ENCODE measurements at regions not wholly inside any gene's neighbourhood (a gene's known extent, or its start where the extent isn't known, plus 50 kb on each side); places are given as distances from the start of the nearest gene placed in this dataset.

DNA sequence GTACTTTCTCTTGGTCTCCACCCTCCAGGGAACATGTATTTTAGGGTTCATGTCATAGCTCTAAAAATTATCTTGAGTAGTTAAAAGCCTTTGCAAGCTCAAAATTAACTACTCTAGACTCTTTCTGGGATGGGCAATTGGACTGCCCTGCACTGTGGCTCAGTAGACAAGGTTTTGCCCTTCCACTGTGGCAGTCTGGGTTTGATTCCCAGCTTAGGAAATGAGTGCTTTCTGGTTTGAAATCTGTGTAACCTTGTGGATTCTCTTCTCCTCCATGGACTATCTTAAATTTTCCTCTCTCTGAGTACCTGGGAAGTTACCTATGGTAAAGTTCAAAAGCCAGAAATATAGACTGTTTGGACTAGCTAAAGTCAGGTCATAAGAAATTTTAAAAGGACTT, 94.6 kb upstream of the UST start:
- no peaks in the 10 kb centered on the region for H4K20me1 ChIP-seq (ENCODE audit: insufficient read depth, low read length)
- no peak overlapping the region for H2AFZ ChIP-seq (ENCODE audit: low read length)
- no peaks in the 10 kb centered on the region for H3K9me3 ChIP-seq (replicated peaks; ENCODE audit: insufficient read depth, low read length)
- H3K27ac ChIP-seq (ENCODE audit: low read length): no peak overlapping the region
- H3K4me3 ChIP-seq (ENCODE audit: low read length): no peak overlapping the region
- no peak overlapping the region for H3K9ac ChIP-seq (ENCODE audit: low read length)
- no peak for DNase-seq
- no peaks in the 10 kb centered on the region for H3K79me2 ChIP-seq (ENCODE audit: low read length)
- no peaks in the 10 kb centered on the region for H3K4me1 ChIP-seq (ENCODE audit: low read length)
- no peaks in the 10 kb centered on the region for H3K27me3 ChIP-seq (replicated peaks; ENCODE audit: insufficient read depth, low read length)
- no peaks in the 10 kb centered on the region for H3F3A ChIP-seq (ENCODE audit: insufficient read depth, low read length)
- no peaks in the 10 kb centered on the region for H3K36me3 ChIP-seq (replicated peaks; ENCODE audit: insufficient read depth, low read length)
- no peak overlapping the region for H3K4me2 ChIP-seq (ENCODE audit: low read depth, low read length)
- TF ChIP-seq EZH2phosphoT487 (IDR thresholded peaks at IDR 0.05; ENCODE audit: low read length) (no peak), EZH2 (optimal IDR thresholded peaks at IDR 0.05; ENCODE audit: low read depth, low read length) (no peak)
- TF ChIP-seq, protein P1, sequence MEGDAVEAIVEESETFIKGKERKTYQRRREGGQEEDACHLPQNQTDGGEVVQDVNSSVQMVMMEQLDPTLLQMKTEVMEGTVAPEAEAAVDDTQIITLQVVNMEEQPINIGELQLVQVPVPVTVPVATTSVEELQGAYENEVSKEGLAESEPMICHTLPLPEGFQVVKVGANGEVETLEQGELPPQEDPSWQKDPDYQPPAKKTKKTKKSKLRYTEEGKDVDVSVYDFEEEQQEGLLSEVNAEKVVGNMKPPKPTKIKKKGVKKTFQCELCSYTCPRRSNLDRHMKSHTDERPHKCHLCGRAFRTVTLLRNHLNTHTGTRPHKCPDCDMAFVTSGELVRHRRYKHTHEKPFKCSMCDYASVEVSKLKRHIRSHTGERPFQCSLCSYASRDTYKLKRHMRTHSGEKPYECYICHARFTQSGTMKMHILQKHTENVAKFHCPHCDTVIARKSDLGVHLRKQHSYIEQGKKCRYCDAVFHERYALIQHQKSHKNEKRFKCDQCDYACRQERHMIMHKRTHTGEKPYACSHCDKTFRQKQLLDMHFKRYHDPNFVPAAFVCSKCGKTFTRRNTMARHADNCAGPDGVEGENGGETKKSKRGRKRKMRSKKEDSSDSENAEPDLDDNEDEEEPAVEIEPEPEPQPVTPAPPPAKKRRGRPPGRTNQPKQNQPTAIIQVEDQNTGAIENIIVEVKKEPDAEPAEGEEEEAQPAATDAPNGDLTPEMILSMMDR (IDR thresholded peaks at IDR 0.05; ENCODE audit: low read length): no peak
- H3K9me2 ChIP-seq (replicated peaks; ENCODE audit: insufficient read depth, low read length): no peaks in the 10 kb centered on the region

DNA sequence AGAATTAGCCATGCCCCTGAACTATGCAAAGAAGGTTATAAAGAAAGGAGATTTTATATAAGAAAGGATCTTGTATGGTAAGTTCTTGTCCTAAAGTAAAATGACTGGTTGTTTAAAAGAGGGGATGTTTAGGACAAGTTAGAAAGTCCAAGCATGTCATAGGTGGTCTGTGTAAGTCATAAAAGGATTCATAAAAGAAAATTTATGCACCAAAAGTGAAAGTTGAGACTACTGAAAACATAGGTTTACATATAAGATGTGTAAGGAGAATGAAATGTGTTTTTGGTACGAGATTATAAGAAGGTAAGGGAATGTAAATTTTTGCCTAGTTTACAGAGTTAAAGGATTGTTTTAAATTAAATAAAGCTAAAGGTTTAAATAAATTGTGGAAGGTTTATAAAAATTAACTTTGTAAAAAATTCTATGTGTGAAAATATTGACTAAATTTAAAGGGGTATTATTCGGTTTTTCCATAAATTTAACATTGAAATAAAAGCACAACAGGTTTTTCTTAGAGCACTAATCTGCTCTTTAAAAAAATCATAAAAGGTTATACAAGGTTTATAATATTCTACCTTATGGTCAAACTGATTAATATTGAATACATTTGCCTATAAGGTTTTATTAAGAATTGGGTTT, 93.6 kb upstream of the UST start:
- Histone ChIP-seq H3F3A (ENCODE audit: insufficient read depth, low read length) (no peaks in the 10 kb centered on the region), H3K4me2 (ENCODE audit: low read depth, low read length) (no peak overlapping the region), H2AFZ (ENCODE audit: low read length) (no peak overlapping the region), H3K79me2 (ENCODE audit: low read length) (no peaks in the 10 kb centered on the region), H3K9me2 (replicated peaks; ENCODE audit: insufficient read depth, low read length) (no peaks in the 10 kb centered on the region), H3K9ac (ENCODE audit: low read length) (no peak overlapping the region), H3K27me3 (replicated peaks; ENCODE audit: insufficient read depth, low read length) (no peaks in the 10 kb centered on the region), H4K20me1 (ENCODE audit: insufficient read depth, low read length) (no peaks in the 10 kb centered on the region), H3K9me3 (replicated peaks; ENCODE audit: insufficient read depth, low read length) (no peaks in the 10 kb centered on the region), H3K36me3 (replicated peaks; ENCODE audit: insufficient read depth, low read length) (no peaks in the 10 kb centered on the region), H3K27ac (ENCODE audit: low read length) (no peak overlapping the region), H3K4me3 (ENCODE audit: low read length) (no peak overlapping the region), H3K4me1 (ENCODE audit: low read length) (no peaks in the 10 kb centered on the region)
- DNase-seq: no peak
- TF ChIP-seq EZH2phosphoT487 (IDR thresholded peaks at IDR 0.05; ENCODE audit: low read length) (no peak), EZH2 (optimal IDR thresholded peaks at IDR 0.05; ENCODE audit: low read depth, low read length) (no peak)
- TF ChIP-seq, protein P1 (IDR thresholded peaks at IDR 0.05; ENCODE audit: low read length): no peak

DNA sequence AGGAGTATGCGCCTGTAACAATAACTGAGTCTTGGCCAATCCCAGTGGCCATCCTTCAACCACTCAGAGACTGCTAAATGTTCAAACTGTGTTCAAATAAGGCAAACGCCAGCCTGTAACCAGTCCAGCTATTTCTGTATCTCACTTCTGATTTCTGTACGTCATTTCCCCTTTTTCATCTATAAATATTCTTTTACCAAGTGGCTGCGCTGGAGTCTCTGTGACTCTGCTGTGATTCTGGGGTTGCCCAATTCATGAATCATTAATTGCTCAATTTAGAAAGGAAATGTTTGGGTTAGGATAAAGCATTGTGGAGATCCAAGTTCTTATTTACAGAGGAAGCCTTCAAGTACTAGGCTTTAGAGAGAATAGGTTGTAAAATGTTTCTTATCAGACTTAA, 89.8 kb upstream of the UST start:
- no peak overlapping the region for H3K4me3 ChIP-seq (ENCODE audit: low read length)
- no peaks in the 10 kb centered on the region for H3K36me3 ChIP-seq (replicated peaks; ENCODE audit: insufficient read depth, low read length)
- no peaks in the 10 kb centered on the region for H4K20me1 ChIP-seq (ENCODE audit: insufficient read depth, low read length)
- no peak for TF ChIP-seq EZH2phosphoT487 (IDR thresholded peaks at IDR 0.05; ENCODE audit: low read length)
- TF ChIP-seq, protein P1 (IDR thresholded peaks at IDR 0.05; ENCODE audit: low read length): no peak
- TF ChIP-seq EZH2 (optimal IDR thresholded peaks at IDR 0.05; ENCODE audit: low read depth, low read length): no peak
- no peaks in the 10 kb centered on the region for H3K27me3 ChIP-seq (replicated peaks; ENCODE audit: insufficient read depth, low read length)
- no peak overlapping the region for H3K9ac ChIP-seq (ENCODE audit: low read length)
- H3K4me2 ChIP-seq (ENCODE audit: low read depth, low read length): no peak overlapping the region
- no peaks in the 10 kb centered on the region for H3K9me2 ChIP-seq (replicated peaks; ENCODE audit: insufficient read depth, low read length)
- no peaks in the 10 kb centered on the region for H3K4me1 ChIP-seq (ENCODE audit: low read length)
- DNase-seq: no peak
- H3K9me3 ChIP-seq (replicated peaks; ENCODE audit: insufficient read depth, low read length): no peaks in the 10 kb centered on the region
- no peak overlapping the region for H3K27ac ChIP-seq (ENCODE audit: low read length)
- no peaks in the 10 kb centered on the region for H3K79me2 ChIP-seq (ENCODE audit: low read length)
- H2AFZ ChIP-seq (ENCODE audit: low read length): no peak overlapping the region
- H3F3A ChIP-seq (ENCODE audit: insufficient read depth, low read length): no peaks in the 10 kb centered on the region

Data from MM.1S (cell line).